HG02798 (cell line): ENCODE measurements at regions not wholly inside any gene's neighbourhood (a gene's known extent, or its start where the extent isn't known, plus 50 kb on each side); places are given as distances from the start of the nearest gene placed in this dataset.

Source experiments
- ATAC-seq: cut with Tn5 transposase; IDR thresholded peaks from one replicate; pipeline ENCODE4 v1.9.1; 2021; ENCODE audit warnings: mild to moderate bottlenecking; ENCODE audit not compliant: unreplicated experiment, poor library complexity

DNA sequence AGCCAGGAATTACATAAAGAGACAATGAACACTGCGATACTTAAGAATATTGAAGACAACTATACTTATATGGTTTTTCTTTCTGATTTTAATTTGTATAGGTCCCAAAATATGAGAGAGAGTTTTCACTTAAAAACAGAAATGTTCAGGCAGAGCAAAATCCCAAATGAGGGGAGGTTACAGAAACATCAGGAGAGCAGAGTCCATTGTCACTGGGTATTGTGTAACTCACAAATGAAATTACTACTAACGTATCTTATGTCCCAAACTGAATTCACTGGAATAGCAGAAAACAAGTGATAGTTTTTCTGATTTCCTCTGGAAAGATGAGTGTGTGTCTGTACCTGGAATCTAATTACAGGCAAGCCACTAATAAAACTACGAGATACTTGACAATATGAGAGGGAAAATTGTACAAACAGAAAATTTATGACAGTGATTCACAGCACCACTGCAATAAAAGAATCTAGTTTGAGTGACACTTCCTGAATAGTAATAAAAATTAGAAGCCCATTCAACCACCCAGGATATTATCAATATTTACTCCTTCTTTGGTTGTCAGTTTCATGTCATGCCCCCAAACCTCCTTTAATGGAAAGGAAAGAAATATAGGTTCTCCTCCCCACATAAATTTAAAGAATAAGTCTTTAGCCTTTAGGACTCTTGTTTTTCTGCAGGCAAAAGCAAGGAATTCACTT, 522.6 kb downstream of the ADGRL2 start:
- no peak for ATAC-seq

DNA sequence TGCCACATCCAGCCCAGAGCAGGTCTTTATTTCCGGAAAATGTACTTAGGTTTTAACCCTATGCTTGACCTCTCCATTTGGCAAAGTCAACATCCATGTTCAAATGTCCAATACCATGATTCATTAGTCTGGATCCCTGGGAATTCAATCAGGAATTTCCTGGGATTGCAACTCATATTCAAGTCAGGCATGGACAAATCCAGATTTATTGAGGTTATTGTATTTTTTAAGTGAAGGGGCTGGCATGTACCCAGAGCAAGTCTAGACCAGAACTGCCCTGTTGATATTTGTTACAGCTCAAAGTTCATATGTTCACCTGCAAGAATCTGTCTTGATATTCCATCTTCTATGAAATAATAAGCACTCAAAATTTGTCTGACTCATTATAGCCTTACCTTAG, 521.1 kb downstream of the ADGRL2 start:
- ATAC-seq: no peak

DNA sequence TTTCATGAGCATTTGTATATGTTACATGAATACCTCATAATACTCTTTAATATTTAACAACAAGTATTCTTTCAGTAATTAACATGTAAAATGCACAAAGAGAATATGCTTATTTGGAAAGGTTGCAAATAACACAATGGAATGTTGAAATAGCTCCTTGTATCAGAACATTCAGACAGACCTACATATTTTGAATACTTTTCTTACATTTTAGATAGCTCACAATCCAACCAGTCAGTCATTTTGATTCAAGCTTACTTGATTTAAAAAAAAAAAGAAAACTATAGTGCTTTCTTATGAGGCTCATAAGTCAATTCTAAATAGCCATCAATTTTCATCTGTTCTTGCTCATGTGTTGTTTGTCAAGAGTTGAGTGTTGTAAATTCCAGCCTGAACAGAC, 518.8 kb downstream of the ADGRL2 start:
- ATAC-seq: no peak

DNA sequence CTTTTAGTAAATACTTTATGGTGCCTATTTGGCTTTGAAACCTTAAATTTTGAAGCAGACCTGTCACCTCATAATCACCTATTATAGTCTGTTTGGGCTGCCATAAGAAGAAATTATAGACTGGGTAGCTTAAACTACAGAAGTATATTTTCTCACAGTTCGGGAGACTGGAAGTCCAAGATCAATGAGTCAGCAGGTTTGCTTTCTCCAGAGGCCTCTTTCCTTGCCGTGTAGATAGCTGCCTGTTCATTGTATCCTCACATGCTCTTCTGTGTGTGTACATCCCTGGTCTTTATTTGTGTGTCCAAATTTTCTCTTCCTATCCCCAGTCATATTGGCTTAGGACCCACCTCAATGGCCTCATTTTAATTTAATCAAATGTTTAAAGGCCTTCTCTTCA, 518.2 kb downstream of the ADGRL2 start:
- ATAC-seq: no peak

DNA sequence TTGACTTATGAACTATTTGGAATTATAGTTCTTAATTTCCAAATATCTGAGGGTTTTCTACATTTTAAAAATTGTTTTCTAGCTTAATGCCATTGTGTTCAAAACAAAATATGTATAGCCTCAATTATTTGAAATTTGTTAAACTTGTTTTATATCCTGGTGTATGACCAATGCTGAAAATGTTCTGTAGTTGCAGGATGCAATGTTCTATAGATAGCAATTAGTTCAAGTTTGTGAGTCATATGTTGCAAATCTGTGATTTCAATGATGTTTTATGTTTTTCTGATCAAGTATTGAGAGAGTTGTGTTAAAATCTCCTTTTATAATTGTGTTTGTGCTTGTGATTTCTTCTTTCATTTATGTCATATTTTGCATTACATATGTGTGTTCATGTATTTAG, 517.5 kb downstream of the ADGRL2 start:
- no peak for ATAC-seq

DNA sequence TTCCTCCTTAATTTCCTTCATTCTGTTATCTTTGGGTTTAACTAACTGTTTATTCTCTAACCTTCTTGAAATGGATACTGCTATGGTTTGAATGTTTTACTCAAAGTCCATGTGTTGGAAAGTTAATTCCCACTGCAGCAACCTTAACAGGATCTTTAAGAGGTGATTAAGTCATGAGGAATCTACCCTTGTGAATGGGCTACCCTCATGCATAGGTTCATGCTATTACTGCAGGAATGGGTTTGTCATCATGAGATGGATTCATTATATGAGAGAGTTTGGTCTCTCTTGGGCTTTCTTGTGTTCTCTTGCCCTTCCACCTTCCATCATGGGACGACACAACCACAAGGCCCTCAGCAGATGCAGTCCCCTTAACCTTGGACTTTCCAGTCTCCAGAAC, 516.9 kb downstream of the ADGRL2 start:
- ATAC-seq: no peak

DNA sequence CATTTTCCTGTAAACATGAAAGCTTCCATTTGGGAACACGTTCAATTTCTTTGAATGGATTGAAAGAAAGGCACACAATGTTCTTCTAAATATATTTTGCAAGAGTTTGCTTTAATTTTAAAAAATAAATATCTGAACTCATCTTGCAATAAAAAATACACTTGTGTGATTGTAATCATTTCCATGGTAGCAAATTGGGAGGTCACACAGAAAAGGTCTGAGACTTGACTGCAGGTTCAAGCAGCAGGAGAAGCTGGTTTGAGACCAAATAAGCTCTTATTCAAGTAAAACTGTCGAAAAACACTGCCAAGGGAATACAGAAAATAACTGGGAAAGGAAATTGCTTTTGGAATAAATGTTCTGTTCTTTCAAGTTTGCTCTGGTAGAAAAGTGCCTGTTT, 498.9 kb downstream of the ADGRL2 start:
- no peak for ATAC-seq

DNA sequence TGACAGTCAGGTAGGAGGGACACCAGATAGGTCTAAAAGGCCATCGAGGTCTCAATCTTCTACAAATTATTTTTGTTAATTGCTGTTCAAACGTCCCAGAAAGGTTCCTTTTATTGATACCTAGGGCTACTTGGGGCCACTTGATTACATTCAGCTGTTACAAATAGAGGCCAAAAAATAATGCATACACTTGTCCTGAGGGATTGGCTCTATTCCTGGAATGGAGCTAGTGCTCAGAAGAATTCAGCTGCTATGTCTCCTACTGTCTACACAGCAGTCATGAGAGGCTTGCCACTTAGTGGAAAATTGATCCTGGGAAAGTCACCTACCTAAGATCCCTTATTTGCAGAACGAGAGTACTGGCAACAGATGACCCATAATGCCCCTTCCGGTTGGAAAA, 498.3 kb downstream of the ADGRL2 start:
- ATAC-seq: no peak

DNA sequence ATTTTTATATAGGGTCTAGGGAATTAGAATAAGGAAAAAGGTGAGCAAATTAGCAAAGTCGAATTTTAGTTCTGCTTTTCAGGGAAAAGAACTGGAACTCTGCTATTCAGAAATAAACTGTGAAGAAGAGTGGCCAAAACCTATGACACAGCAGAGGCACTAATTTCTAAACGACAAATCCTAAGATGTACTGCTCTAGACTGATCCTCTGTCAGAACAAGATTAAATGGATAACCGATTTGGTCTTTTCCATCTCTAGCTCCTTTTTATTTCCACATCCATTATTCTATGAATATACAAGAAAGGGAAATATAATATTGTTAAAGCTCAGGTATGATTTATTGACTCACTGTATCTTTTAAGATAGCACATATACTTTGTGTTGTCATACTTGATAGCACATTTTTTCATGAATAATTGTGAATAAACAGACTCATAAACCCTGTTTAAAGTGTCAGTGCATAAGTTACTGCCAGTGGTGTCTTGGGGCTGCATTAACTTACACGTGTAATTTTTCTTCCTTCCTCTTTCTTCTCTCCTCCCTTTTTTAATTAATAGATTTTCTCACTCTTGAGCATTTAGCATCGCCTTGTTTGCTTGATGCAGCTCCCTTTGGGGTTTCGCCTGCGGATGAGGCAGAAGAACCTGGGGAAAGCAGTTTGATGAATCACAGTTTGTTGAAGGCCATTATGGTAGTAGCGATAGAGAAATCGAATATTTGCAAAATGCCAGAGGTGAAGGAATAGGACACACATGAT, 496.6 kb downstream of the ADGRL2 start:
- ATAC-seq: no peak

DNA sequence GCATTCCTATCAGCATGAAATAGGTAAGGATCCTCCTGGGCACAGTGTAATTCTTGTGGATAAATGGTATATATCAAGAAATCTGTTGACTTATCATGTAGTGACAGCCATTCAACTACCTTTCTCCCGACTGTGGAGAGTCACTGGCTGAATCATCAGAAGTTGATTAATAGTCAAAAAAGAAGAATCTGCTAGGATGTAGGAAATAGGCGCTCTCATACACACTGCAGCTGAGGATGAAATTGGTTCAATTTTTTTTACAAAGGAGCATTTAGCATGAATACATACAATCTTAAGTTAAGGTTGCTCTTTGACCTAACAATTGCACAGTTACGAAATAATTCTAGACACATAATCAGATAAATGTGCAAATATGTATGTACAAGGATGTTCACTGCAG, 486.8 kb downstream of the ADGRL2 start:
- no peak for ATAC-seq

DNA sequence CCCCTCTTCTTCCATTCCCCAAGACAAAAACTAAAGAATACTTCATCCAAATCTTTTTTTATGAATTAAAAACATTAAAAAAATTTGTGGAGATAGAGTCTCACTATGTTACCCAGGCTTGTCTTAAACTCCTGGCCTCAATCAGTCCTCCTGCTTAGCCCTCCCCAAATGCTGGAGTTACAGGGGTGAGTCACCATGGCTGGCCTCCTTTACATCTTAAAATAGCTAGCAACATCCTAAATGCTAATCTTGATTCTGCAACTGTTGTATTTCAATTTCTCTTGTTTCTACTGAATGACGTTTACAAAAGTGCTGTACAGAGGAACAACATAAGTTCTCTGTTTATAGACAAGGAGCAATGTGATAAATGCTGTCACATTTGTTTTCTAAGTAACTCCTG, 483.5 kb downstream of the ADGRL2 start:
- no peak for ATAC-seq

DNA sequence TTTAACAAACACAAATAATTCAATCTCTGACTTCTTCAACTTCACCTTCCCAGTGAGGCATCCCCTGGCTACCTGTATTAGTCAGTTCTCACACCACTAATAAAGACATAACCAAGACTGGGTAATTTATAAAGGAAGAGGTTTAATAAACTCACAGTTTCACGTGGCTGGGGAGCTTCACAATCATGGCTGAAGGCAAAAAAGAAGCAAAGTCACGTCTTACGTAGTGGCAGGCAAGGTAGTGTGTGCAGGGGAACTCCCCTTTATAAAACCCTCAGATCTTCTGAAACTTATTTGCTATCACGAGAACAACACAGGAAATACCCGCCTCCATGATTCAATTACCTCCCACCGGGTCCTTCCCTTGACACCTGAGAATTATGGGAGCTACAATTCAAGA, 478.5 kb downstream of the ADGRL2 start:
- no peak for ATAC-seq

DNA sequence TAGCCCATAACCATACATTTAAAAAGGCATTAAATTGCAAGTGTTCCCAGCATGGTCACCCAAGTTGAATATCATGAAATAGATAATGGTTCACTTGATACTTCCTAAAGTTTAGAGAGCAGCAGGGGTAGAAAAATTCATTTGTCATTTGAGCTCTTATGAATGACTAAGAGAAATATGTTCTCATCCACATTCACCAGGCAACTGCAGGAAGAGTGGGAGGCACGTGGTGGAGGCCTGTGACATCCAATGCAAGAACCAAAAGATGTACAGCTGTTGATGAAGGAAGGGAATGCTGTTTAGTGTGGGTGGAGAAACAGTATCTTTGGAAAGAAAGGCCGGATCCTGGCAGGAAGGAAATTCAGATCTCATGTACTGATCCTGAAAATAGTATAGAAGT, 473.1 kb downstream of the ADGRL2 start:
- ATAC-seq: no peak

DNA sequence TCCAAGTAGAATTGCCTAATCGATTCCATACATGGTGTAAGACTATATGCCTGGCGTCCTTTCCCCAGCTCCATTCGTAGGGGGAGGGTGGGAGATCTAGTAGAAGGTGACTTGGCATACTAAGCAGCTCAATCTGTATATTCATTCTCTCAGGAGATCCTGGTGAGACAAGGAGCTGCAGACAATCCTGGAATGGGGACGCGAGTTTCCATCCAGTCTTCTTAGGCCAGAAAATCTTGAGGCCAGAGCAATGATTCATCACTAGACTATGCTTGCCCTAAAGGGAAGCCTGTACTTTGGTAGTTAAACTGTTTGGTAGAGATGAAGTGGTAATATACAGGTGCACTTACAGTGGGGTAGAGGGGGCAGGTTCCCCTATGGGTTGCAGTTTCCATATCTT, 468.7 kb downstream of the ADGRL2 start:
- no peak for ATAC-seq

DNA sequence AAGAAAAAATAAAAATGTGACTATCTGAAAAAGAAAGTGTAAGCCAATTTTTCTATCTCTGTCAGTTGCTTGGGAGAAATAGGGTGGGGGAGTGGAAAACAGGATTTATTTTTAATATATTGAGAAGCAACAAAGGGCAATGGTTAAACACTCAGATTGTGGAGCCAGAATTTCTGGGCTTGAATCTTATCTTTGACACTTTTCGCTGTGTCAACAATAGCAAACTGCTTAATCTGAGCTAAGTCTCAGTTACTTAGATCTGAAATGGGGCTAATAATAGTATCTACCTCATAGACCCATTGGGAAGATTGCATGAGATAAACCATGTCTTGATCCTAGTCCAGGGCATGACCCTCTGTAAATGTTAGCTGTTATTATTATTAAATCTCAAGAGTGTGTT, 468.1 kb downstream of the ADGRL2 start:
- no peak for ATAC-seq

DNA sequence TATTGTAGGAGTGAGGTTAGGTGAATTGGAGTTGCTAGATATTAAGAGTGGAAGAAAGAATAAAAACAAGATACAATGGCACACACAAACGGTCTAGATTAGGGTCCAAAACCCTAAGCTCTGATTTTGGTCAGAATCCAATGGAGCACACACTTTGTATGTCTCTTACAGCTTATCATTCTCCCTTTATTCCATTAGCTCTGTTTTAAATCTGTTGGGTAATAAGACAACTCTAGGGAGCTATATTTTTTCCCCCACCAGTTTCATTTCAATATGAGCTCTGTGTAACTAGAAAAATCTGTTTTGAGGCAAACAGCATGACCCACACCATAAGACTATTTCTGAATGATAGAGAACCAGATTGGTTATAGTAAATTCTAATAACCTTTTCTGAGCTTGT, 465.6 kb downstream of the ADGRL2 start:
- no peak for ATAC-seq

DNA sequence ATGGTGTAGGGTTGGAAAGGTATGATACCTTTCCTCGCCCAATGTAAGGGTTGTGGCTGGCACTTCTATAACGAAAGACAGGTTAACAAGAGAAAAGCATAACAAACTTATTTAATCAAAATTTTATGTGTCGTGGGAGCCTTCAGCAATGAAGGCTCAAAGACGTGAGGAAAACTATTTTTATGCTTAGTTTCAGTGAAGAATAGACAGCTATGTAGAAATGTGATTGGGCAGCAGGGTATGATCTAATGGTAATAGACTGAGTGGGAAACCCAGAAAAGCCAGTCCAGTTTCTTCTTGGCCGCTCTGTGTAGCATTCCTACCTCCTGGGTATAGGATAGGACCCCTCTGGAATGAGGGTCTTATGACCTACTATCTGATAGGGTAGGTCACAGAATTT, 464.7 kb downstream of the ADGRL2 start:
- no peak for ATAC-seq

DNA sequence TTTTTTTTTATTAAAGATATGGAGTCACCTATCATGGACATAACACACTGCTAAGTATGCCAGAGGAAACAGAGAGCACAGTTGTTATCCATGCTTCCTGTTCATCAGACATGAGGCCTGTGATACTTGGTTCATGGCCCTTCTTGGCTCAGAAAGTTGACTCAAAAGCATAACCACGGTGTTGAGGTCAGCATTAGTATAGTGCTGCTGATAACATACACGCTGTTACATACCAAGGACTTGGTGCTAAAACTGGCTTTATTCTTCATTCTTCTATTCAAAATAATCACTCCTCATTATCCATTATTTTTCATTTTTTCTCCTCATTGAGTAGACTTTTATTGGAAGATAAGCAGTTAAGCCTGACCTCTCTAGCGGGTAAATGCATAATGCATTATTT, 464.1 kb downstream of the ADGRL2 start:
- no peak for ATAC-seq

DNA sequence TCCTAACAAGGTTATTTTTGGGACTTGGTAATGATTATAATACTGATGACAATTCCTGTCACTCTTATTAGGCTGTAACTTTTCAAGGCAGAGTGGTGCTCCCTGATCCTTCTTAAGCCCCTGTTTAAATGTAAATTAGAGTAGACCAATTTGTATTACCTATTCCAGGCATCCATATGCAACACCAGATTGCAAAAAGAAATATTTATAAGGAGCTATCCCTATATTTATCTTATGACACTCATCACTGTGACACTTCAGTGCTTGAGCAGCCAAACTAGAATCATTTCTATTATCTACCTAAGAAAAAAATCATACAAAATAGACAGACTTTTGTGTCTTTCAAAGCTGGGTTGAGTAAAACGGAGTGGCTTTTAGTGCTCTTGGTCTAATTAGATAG, 462.7 kb downstream of the ADGRL2 start:
- no peak for ATAC-seq

DNA sequence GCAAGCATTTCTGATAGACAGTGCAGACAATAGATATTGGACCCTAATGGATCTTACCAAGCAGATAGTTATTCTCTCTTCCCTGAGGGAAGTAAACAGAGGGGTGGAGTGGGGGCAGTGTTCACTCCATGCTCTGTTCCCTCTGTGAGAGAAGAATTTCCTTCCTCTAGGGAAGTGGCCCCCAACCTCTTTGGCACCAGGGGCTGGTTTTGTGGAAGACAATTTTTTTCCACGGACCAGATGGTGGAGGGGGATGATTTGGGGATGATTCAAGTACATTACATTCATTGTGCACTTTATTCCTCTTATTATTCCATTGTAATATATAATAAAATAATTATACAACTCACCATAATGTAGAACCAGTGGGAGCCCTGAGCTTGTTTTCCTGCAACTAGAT, 459.9 kb downstream of the ADGRL2 start:
- ATAC-seq: no peak

DNA sequence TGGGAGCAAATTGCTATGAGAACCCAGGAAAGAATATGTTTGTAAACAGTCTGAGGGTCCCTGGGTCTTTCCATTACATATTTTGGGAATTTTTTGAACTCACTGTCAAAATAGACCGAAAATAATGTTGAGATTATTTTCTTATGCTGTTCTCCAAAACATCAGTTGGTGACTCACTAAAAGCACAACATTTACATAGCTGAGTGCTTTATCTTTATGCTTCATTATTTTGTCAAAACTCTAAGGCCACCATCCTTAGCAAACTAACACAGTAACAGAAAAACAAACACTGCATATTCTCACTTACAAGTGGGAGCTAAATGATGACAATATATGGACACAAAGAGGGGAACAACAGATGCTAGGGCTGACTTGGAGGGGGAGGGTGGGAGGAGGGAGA, 459.3 kb downstream of the ADGRL2 start:
- ATAC-seq: no peak

DNA sequence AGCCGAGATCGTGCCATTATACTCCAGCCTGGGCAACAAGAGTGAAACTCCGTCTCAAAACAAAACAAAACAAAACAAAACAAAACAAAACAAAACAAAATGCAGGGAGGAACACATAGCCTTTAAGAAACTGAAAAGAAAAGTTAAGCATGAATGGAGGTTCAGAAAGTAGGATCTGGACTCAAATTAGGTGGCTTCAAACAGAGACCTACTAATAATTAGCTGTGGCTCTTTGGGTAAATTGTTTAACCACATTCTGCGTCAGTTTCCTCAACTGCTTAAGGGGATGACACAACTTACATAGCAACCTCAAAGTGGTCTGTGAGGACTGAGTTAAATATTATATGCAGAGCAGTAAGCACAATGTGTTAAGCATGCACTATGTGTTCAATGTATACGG, 458.2 kb downstream of the ADGRL2 start:
- peak; percentile 81 for ATAC-seq
